H1 (cell line): ENCODE measurements at regions not wholly inside any gene's neighbourhood (a gene's known extent, or its start where the extent isn't known, plus 50 kb on each side); places are given as distances from the start of the nearest gene placed in this dataset.

Source experiments
- ASH2L ChIP-seq: fragments of 200-600, 300-600 bp; sonication (generic); IDR thresholded peaks from one replicate; pipeline ENCODE4 v1.7.1; 2017; ENCODE audit warnings: low read length
- ATF3 ChIP-seq: IDR thresholded peaks from 2 replicates; pipeline ENCODE4 v1.6.1; 2011; ENCODE audit warnings: low read depth, mild to moderate bottlenecking, low read length; ENCODE audit not compliant: insufficient read depth
- CEBPB ChIP-seq: IDR thresholded peaks from 2 replicates; pipeline ENCODE4 v1.6.1; 2012; ENCODE audit warnings: low read depth, low read length
- CTCF ChIP-seq, 3 experiments: IDR thresholded peaks; 1 replicate in 2 of 3; 2 replicates in 1 of 3; pipeline versions ENCODE4 v1.5.1 to v1.6.1; 2011; ENCODE audit warnings: low read length in 3 of 3, mild to moderate bottlenecking in 3 of 3, inconsistent platforms in 2 of 3, low read depth in 1 of 3, moderate library complexity in 1 of 3; ENCODE audit not compliant: insufficient read depth in 1 of 3; ENCODE audit errors: control extremely low read depth in 1 of 3
- EGR1 ChIP-seq: IDR thresholded peaks from 2 replicates; pipeline ENCODE4 v1.6.1; 2011; ENCODE audit warnings: low read depth, low read length, borderline replicate concordance
- EP300 ChIP-seq, 2 experiments: IDR thresholded peaks; 1 replicate in 1 of 2; 2 replicates in 1 of 2; pipeline ENCODE4 v1.6.1; 2011 to 2012; ENCODE audit warnings: low read depth in 2 of 2, low read length in 2 of 2, mild to moderate bottlenecking in 2 of 2, borderline replicate concordance in 1 of 2, inconsistent platforms in 1 of 2, moderate library complexity in 1 of 2
- EZH2 ChIP-seq: fragments of 200-600 bp; sonication (generic); IDR thresholded peaks from 2 replicates; pipeline ENCODE4 v1.7.1; 2012; ENCODE audit warnings: low read depth, mild to moderate bottlenecking, moderate library complexity, low read length, inconsistent platforms; ENCODE audit not compliant: severe bottlenecking
- FOSL1 ChIP-seq: IDR thresholded peaks from 2 replicates; pipeline ENCODE4 v1.6.1; 2011; ENCODE audit warnings: mild to moderate bottlenecking, low read depth, low read length, moderate library complexity; ENCODE audit not compliant: insufficient read depth
- JUN ChIP-seq: IDR thresholded peaks from 2 replicates; pipeline ENCODE4 v1.6.1; 2011; ENCODE audit warnings: low read depth, mild to moderate bottlenecking, improper control_type of control experiment, low read length
- KDM1A ChIP-seq: fragments of 200-600, 300-600 bp; sonication (generic); IDR thresholded peaks from 2 replicates; pipeline ENCODE4 v1.7.1; 2016; ENCODE audit warnings: mild to moderate bottlenecking, low read length, borderline replicate concordance
- POLR2A ChIP-seq, 2 experiments: IDR thresholded peaks; 1 replicate in 1 of 2; 2 replicates in 1 of 2; pipeline ENCODE4 v1.6.1; 2011; ENCODE audit warnings: low read depth in 2 of 2, low read length in 2 of 2, mild to moderate bottlenecking in 2 of 2; ENCODE audit errors: control extremely low read depth in 1 of 2
- POLR2AphosphoS5 ChIP-seq: IDR thresholded peaks from 2 replicates; pipeline ENCODE4 v1.6.1; 2011; ENCODE audit warnings: low read depth, low read length
- SIN3A ChIP-seq, 2 experiments: IDR thresholded peaks in 1 of 2; conservative IDR thresholded peaks in 1 of 2; 2 replicates each; pipeline ENCODE4 v1.6.1; 2011 to 2012; ENCODE audit warnings: low read length in 2 of 2, improper control_type of control experiment in 1 of 2, low read depth in 1 of 2, mild to moderate bottlenecking in 1 of 2
- ZNF274 ChIP-seq: IDR thresholded peaks from 2 replicates; pipeline ENCODE4 v1.7.0; 2012; ENCODE audit warnings: low read length, borderline replicate concordance; ENCODE audit errors: extremely low read depth

- TF ChIP-seq CEBPB: no peak
- no peak for TF ChIP-seq CTCF (IDR thresholded peaks at IDR 0.05; ENCODE audit: control extremely low read depth in 1 of 3, insufficient read depth in 1 of 3, low read depth in 1 of 3, low read length in 3 of 3)
- TF ChIP-seq EZH2: no peak
- TF ChIP-seq JUN: no peak
- TF ChIP-seq EGR1: no peak
- TF ChIP-seq ATF3: no peak
- TF ChIP-seq SIN3A (conservative IDR thresholded peaks at IDR 0.05 in 1 of 2, IDR thresholded peaks at IDR 0.05 in 1 of 2; ENCODE audit: low read depth in 1 of 2, low read length in 2 of 2): no peak
- TF ChIP-seq ASH2L: no peak
- no peak for TF ChIP-seq EP300 (IDR thresholded peaks at IDR 0.05; ENCODE audit: borderline replicate concordance in 1 of 2, low read depth in 2 of 2, low read length in 2 of 2)
- TF ChIP-seq POLR2AphosphoS5: no peak
- TF ChIP-seq POLR2A (IDR thresholded peaks at IDR 0.05; ENCODE audit: control extremely low read depth in 1 of 2, low read depth in 2 of 2, low read length in 2 of 2): no peak
- TF ChIP-seq KDM1A: no peak
- no peak for TF ChIP-seq ZNF274
- no peak for TF ChIP-seq FOSL1
Observed at GRCh38 chr21:28687586-28687985, 305.1 kb downstream of the LTN1 start.
